ENCODE measurements at regions not wholly inside any gene's neighbourhood (a gene's known extent, or its start where the extent isn't known, plus 50 kb on each side); places are given as distances from the start of the nearest gene placed in this dataset.

DNA sequence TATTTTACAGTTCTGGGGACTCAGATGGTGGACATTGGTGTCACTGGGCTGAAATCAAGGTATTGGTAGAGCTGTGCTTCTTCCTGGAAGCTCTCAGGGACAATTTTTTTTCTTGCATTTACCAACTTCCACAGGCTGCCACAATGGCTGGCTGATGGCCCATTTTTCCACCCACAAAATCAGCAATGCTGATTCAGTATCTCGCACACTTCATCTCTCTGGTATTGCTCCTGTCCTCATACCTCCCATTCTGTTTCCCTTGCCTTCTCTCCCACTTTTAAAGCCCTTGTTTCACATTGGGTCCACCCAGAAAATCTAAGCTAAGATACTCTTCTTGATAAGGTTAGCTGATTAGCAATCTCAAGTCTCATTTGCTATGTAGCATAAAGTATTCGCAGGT lies 530.9 kb upstream of the POM121L12 start:
- H3K4me3 ChIP-seq (ENCODE audit: low read depth, low read length) = no peak overlapping the region

- H3K4me3 ChIP-seq (ENCODE audit: low read depth, low read length) = no peak overlapping the region
These were observed 533.2 kb upstream of the POM121L12 start for GRCh38 chr7:52502281-52502680.

GRCh38 chr7:52501696-52502095 lies 533.7 kb upstream of the POM121L12 start:
- H3K4me3 ChIP-seq (ENCODE audit: low read depth, low read length) = no peak overlapping the region

DNA sequence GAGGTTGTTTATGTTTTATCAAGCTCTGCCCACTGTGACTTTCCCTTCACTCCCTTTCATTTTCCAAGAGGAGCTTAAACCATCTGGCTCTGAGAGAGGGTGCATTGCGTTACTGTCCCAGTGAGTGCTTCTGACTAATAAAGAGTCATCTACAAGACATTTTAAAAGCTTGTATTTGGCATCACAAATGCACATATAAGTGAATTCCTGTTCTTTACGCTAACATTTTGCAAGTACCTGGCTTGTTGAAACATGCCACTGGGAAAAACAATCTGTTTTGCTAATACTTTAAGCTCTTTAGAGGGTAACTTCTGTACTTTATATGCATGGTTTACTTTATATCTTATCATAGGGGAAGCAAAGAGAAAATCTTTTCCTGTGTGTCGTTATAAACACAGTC lies 534.6 kb upstream of the POM121L12 start:
- no peak overlapping the region for H3K4me3 ChIP-seq (ENCODE audit: low read depth, low read length)

GRCh38 chr7:52498366-52498765 lies 537.1 kb upstream of the POM121L12 start:
- H3K4me3 ChIP-seq (ENCODE audit: low read depth, low read length) = no peak overlapping the region

GRCh38 chr7:52486267-52486666 lies 549.2 kb upstream of the POM121L12 start:
- no peak overlapping the region for H3K4me3 ChIP-seq (ENCODE audit: low read depth, low read length)

DNA sequence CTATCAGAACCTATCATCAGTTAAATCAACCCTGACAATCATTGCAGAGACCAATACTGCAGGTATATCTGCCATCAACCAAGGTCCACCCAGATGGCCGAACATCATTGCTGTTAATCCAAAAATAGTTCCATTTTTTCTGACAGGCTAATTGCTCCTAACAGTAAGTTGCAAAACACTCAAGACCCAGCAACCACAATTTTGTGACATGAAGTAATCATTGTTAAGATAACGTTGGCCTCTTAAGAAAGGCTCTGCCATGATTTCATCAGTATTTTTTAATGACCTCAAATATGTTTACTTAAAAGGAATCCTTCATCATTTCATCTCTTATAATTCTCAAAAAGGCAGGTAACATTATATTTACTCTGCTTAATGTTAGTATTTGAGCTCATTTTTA lies 553.4 kb upstream of the POM121L12 start:
- H3K4me3 ChIP-seq (ENCODE audit: low read depth, low read length) = no peak overlapping the region

GRCh38 chr7:52481571-52481970 lies 553.9 kb upstream of the POM121L12 start:
- no peak overlapping the region for H3K4me3 ChIP-seq (ENCODE audit: low read depth, low read length)

GRCh38 chr7:52479990-52480389 lies 555.4 kb upstream of the POM121L12 start:
- no peak overlapping the region for H3K4me3 ChIP-seq (ENCODE audit: low read depth, low read length)

GRCh38 chr7:52475001-52475582 lies 560.3 kb upstream of the POM121L12 start:
- H3K4me3 ChIP-seq (ENCODE audit: low read depth, low read length) = no peak overlapping the region

DNA sequence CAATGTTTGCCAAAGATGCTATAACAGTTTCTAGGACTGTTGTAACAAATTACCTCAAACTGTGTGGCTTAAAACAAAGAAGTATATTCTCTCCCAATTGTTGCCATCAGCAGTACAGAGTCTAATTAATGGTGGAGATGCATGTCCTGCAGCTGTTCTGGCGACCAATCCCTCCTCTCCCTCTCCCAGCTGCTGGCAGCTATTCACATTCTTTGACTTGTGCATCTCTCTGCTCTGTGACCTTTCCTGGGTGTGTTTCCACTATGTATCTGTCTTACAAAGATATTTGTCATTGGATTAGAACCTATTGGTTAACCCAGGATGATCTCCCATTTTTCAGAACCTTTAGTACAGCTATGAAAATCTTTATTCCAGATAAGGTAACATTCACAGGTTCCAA lies 561.7 kb upstream of the POM121L12 start:
- H3K4me3 ChIP-seq (ENCODE audit: low read depth, low read length) = no peak overlapping the region

DNA sequence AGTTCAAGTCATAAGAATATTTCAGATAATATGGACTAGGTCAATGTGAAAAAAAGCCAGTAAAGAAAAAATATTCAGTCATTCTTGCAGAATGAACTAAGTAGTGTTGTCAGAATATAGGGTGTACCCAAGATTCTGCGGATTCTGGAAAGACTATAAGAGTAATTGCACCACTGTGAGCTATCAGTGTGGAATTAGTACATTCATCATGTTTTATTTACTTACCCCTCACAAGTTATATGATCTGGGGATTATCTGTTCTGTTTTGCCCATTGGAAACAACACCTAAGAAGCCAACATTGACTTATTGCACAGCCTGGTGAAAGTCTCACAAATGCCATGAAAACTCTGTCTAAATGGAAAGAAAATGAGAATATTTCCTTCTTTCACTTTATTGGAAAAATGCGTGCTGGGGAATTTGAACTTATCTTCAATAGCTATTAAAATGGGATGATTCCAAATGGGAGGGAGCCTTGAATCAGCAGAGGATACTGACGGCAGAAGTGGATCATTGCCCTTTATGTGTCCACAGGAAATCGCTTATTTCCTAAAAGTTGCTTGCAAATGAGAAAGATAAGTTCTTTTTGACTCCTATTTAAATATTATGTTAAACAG lies 563.3 kb upstream of the POM121L12 start:
- H3K4me3 ChIP-seq (ENCODE audit: low read depth, low read length) = no peak overlapping the region

- no peak overlapping the region for H3K4me3 ChIP-seq (ENCODE audit: low read depth, low read length)
These were observed 570.2 kb upstream of the POM121L12 start for GRCh38 chr7:52465216-52465615.

GRCh38 chr7:52463341-52463740 lies 572.1 kb upstream of the POM121L12 start:
- H3K4me3 ChIP-seq (ENCODE audit: low read depth, low read length) = no peak overlapping the region

GRCh38 chr7:52462474-52462873 lies 573.0 kb upstream of the POM121L12 start:
- H3K4me3 ChIP-seq (ENCODE audit: low read depth, low read length) = no peak overlapping the region

- no peak overlapping the region for H3K4me3 ChIP-seq (ENCODE audit: low read depth, low read length)
These were observed 579.9 kb upstream of the POM121L12 start for GRCh38 chr7:52455571-52455970.

- H3K4me3 ChIP-seq (ENCODE audit: low read depth, low read length) = no peak overlapping the region
These were observed 584.6 kb upstream of the POM121L12 start for GRCh38 chr7:52450816-52451215.

- no peak overlapping the region for H3K4me3 ChIP-seq (ENCODE audit: low read depth, low read length)
These were observed 587.8 kb upstream of the POM121L12 start for GRCh38 chr7:52447581-52448180.

GRCh38 chr7:52436278-52436677 lies 599.2 kb upstream of the POM121L12 start:
- H3K4me3 ChIP-seq (ENCODE audit: low read depth, low read length) = no peak overlapping the region

DNA sequence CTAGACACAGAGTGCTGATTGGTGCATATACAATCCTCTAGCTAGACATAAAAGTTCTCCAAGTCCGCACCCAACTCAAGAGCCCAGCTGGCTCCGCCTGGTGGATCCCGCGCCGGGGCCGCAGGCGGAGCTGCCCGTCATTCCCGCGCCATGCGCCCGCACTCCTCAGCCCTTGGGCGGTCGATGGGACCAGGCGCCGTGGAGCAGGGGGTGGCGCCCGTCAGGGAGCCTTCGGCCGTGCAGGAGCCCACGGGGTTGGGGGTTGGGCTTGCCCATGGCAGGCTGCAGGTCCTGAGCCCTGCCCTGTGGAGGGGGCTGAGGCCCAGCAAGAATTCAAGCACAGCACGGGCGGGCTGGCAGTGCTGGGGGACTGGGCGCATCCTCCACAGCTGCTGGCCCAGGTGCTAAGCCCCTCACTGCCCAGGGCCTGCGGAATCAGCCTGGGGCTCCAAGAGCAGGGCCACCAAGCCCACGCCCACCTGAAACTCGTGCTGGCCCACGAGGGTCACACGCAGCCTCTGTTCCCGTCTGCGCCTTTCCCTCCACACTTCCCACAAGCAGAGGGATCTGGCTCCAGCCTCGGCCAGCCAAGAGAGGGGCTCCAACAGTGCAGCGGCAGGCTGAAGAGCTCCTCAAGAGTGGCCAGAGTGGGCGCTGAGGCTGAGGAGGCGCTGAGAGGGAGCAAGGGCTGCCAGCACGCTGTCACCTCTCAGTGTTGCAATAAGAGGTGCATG lies 604.2 kb upstream of the POM121L12 start:
- H3K4me3 ChIP-seq (ENCODE audit: low read depth, low read length) = no peak overlapping the region

- H3K4me3 ChIP-seq (ENCODE audit: low read depth, low read length) = no peak overlapping the region
These were observed 612.2 kb upstream of the POM121L12 start for GRCh38 chr7:52423251-52423650.

GRCh38 chr7:52413051-52413450 lies 622.4 kb upstream of the POM121L12 start:
- no peak overlapping the region for H3K4me3 ChIP-seq (ENCODE audit: low read depth, low read length)

Data from iPS-11a (cell line).